ENCODE measurements at regions not wholly inside any gene's neighbourhood (a gene's known extent, or its start where the extent isn't known, plus 50 kb on each side); places are given as distances from the start of the nearest gene placed in this dataset.
"Not testable (repeated sequence)": the region's sequence is repeated elsewhere in the genome, so short reads cannot be mapped to it uniquely, and the experiment has no call there.

DNA sequence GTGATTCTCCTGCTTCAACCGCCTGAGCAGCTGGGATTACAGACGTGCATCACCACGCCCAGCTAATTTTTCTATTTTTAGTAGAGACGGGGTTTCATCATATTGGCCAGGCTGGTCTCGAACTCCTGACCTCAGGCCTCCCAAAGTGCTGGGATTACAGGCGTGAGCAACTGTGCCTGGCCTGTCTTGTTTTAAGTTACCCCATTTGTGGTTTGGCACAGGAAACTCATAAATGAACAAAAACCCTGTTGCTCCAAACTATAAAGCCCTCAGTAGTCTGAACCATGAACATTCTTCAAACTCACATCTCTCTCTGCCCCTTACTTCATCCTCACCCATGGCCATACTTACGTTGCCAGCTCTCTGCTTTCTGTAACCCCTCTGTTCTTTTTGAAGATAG lies 61.7 kb downstream of the RHOU start:
- H3K27ac ChIP-seq (ENCODE audit: low read depth, low read length); H3K27me3 ChIP-seq (ENCODE audit: control insufficient read depth, insufficient read depth, low read length); H3K4me3 ChIP-seq (ENCODE audit: low read depth, low read length); H3K4me1 ChIP-seq (ENCODE audit: control insufficient read depth, insufficient read depth, low read length); H3K9ac ChIP-seq (ENCODE audit: low read length); H3K36me3 ChIP-seq (ENCODE audit: control insufficient read depth, insufficient read depth, low read length); H3K9me3 ChIP-seq (ENCODE audit: control insufficient read depth, insufficient read depth, low read depth, low read length): not testable (repeated sequence)

DNA sequence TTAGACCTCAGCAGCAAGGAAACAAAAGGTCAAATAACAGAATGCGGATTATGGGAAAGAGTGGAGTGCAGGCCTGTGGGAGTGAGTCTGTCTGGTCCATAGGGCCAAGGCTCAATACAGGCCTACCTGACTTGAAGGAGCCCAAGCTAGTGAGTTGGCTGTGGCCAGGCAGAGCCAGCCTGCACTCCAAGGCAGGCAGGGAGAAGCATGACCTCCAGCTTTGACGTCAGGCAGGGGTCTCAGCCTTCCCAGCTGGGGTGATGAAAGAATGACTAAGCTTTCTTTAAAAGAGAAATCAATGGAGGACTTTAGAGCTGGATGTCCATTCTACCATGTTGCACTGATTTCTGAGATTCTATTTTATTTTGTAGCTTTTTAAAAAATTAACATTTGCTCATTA lies 62.8 kb downstream of the RHOU start:
- no peak overlapping the region for H3K4me3 ChIP-seq (ENCODE audit: low read depth, low read length)
- peaks cover 4% of the 10 kb centered on the region; the same call in 1 of the 2 replicates for H3K9me3 ChIP-seq (ENCODE audit: control insufficient read depth, insufficient read depth, low read depth, low read length)
- no peaks in the 10 kb centered on the region for H3K36me3 ChIP-seq (ENCODE audit: control insufficient read depth, insufficient read depth, low read length)
- no peaks in the 10 kb centered on the region for H3K27me3 ChIP-seq (ENCODE audit: control insufficient read depth, insufficient read depth, low read length)
- no peaks in the 10 kb centered on the region for H3K4me1 ChIP-seq (ENCODE audit: control insufficient read depth, insufficient read depth, low read length)
- H3K27ac ChIP-seq (ENCODE audit: low read depth, low read length): no peak overlapping the region
- H3K9ac ChIP-seq (ENCODE audit: low read length): no peak overlapping the region

DNA sequence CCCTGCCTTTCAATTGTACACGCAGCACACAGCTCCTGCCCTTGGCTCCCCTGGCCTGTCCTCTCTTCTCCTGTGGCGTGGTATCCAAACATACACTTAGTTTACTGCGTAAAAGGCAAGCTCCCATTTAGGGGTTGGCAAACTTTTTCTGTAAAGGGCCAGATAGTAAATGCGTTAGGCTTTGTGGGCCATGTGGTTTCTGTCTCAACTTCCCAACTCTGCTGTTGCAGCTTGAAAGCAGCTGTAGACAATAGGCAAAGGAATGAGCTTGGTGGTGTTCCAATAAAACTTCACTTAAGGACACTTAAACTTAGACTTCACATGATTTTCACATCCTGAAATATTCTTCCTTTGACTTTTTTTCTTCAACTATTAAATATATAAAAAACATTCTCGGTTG lies 63.3 kb downstream of the RHOU start:
- H3K9ac ChIP-seq (ENCODE audit: low read length): no peak overlapping the region
- no peaks in the 10 kb centered on the region for H3K36me3 ChIP-seq (ENCODE audit: control insufficient read depth, insufficient read depth, low read length)
- H3K4me3 ChIP-seq (ENCODE audit: low read depth, low read length): no peak overlapping the region
- no peak overlapping the region for H3K27ac ChIP-seq (ENCODE audit: low read depth, low read length)
- no peaks in the 10 kb centered on the region for H3K4me1 ChIP-seq (ENCODE audit: control insufficient read depth, insufficient read depth, low read length)
- H3K27me3 ChIP-seq (ENCODE audit: control insufficient read depth, insufficient read depth, low read length): no peaks in the 10 kb centered on the region
- peaks cover 4% of the 10 kb centered on the region; the same call in 1 of the 2 replicates for H3K9me3 ChIP-seq (ENCODE audit: control insufficient read depth, insufficient read depth, low read depth, low read length)

DNA sequence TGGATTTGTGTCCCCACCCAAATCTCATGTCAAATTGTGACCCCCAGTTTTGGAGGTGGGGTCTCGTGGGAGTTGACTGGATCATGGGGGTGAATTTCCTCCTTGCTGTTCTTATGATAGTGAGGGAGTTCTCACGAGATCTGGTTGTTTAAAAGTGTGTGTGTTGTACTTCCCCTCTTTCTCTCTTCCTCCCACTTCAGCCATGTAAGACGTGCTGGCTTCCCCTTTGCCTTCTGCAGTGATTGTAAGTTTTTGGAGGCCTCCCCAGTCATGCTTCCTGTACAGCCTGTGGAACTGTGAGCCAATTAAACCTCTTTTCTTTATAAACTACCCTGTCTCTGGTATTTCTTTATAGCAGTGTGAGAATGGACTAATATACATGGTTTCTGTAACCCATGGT lies 64.6 kb downstream of the RHOU start:
- H3K4me3 ChIP-seq (ENCODE audit: low read depth, low read length): no peak overlapping the region
- H3K27ac ChIP-seq (ENCODE audit: low read depth, low read length): no peak overlapping the region
- H3K27me3 ChIP-seq (ENCODE audit: control insufficient read depth, insufficient read depth, low read length): no peaks in the 10 kb centered on the region
- H3K9me3 ChIP-seq (ENCODE audit: control insufficient read depth, insufficient read depth, low read depth, low read length): peaks cover 6% of the 10 kb centered on the region; the same call in 1 of the 2 replicates
- H3K9ac ChIP-seq (ENCODE audit: low read length): no peak overlapping the region
- no peaks in the 10 kb centered on the region for H3K36me3 ChIP-seq (ENCODE audit: control insufficient read depth, insufficient read depth, low read length)
- peaks cover 6% of the 10 kb centered on the region for H3K4me1 ChIP-seq (ENCODE audit: control insufficient read depth, insufficient read depth, low read length)

DNA sequence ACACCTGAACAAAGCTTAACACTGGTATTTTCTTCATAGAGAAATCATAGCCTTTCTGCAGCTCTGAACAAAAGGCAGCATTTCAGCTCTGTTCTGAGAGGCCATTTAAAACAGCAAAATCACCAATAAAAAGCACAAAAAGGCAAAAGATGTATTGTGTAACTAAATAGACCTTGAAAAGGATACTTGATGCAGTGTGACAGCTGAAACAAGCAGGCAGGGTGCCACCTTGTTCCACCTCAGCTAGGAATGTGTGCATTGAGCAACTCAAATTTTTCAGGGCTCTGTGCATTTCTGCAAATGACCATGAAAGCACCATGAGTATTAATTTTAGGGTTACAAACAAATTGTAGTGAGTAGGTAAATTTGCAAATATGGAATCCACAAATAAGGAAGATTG lies 65.8 kb downstream of the RHOU start:
- peaks cover 6% of the 10 kb centered on the region; the same call in 1 of the 2 replicates for H3K9me3 ChIP-seq (ENCODE audit: control insufficient read depth, insufficient read depth, low read depth, low read length)
- H3K9ac ChIP-seq (ENCODE audit: low read length): no peak overlapping the region
- no peak overlapping the region for H3K4me3 ChIP-seq (ENCODE audit: low read depth, low read length)
- peaks cover 14% of the 10 kb centered on the region for H3K4me1 ChIP-seq (ENCODE audit: control insufficient read depth, insufficient read depth, low read length)
- no peaks in the 10 kb centered on the region for H3K27me3 ChIP-seq (ENCODE audit: control insufficient read depth, insufficient read depth, low read length)
- H3K36me3 ChIP-seq (ENCODE audit: control insufficient read depth, insufficient read depth, low read length): no peaks in the 10 kb centered on the region
- no peak overlapping the region for H3K27ac ChIP-seq (ENCODE audit: low read depth, low read length)

DNA sequence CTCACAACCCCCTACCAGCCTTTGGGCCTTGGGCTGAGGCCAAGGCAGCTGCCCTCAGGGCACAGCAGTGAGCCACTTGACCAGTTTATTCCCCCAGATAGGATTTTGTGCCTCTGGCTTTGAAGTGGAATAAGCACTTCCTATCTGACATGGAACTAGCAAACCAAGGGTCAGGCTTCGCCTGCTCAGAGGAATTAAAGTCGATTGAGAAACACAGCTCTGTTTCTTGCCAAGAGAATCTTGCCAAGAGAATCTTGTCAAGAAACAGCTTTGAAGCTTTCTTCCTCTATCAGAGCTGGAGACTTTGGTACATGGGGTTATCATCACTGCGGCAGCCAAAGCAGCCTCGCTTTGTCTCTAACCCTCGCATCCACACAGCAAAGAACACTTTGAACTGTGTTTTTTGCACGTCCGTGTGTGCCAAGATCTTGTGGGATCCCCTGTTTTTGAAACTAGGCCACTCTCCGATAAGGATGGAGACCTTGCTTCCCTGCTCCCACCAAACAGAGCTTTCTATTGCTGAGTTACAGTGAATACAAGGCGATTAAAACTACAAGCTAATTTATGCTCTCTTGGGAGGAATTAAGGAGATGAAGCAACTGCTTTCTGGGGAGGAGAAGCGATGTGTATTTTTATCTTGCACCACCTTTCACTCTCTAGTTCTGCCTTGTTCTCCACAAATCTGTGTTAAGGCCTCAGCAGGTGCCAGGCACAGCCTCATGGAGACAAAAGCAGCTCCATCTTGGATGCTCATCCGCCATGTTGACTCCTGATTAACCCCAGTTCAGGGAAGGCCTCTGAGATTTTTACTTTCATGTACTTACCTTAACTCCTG lies 67.3 kb downstream of the RHOU start:
- Histone ChIP-seq H3K9me3 (ENCODE audit: control insufficient read depth, insufficient read depth, low read depth, low read length) (peaks cover 6% of the 10 kb centered on the region; the same call in 1 of the 2 replicates), H3K9ac (ENCODE audit: low read length) (no peak overlapping the region), H3K27ac (ENCODE audit: low read depth, low read length) (no peak overlapping the region), H3K4me3 (ENCODE audit: low read depth, low read length) (no peak overlapping the region), H3K27me3 (ENCODE audit: control insufficient read depth, insufficient read depth, low read length) (no peaks in the 10 kb centered on the region), H3K36me3 (ENCODE audit: control insufficient read depth, insufficient read depth, low read length) (no peaks in the 10 kb centered on the region), H3K4me1 (ENCODE audit: control insufficient read depth, insufficient read depth, low read length) (peaks cover 14% of the 10 kb centered on the region)

DNA sequence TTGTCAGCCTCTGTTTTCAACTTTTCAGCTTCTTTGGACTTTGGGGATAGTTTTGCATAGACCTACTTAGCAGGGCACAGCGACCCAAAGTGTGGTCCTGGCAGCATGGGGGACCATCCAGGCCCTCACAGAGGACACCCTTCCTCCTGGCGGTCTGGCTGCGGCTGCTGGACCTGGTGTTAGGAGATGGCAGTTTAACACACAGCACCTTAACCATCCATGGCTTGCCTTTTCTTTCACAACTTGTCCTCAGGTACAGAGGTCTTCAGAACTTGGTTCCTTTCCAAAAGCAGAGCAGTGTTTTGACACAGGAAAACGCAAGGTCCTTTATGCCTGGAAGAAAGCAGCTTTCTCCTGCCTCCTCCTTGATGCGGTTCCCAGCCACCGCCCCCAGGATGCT lies 68.1 kb downstream of the RHOU start:
- H3K27me3 ChIP-seq (ENCODE audit: control insufficient read depth, insufficient read depth, low read length): no peaks in the 10 kb centered on the region
- no peak overlapping the region for H3K9ac ChIP-seq (ENCODE audit: low read length)

DNA sequence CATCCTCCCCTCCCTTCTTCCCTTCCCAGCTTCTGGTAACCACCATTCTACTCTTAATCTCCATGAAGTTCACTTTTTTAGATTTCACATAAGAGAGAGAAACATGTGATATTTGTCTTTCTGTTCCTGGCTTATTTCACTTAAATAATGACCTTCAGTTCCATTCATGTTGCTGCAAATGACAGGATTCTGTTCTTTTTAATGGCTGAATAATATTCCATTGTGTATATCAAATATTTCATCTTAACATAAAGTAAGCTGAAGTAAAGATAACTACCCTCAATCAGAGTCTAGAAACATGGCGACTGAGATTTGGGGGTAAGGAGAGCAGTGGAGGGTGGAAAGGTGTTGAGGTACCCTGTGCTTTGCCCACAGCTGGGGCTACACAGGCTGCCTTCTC lies 68.9 kb downstream of the RHOU start:
- Histone ChIP-seq H3K4me3 (ENCODE audit: low read depth, low read length) (no peak overlapping the region), H3K9me3 (ENCODE audit: control insufficient read depth, insufficient read depth, low read depth, low read length) (peaks cover 6% of the 10 kb centered on the region; the same call in 1 of the 2 replicates)

More for the DNA sequence above, 68.1 kb downstream of the RHOU start:
- Histone ChIP-seq H3K27ac (ENCODE audit: low read depth, low read length) (no peak overlapping the region), H3K36me3 (ENCODE audit: control insufficient read depth, insufficient read depth, low read length) (no peaks in the 10 kb centered on the region), H3K4me3 (ENCODE audit: low read depth, low read length) (no peak overlapping the region), H3K9me3 (ENCODE audit: control insufficient read depth, insufficient read depth, low read depth, low read length) (peaks cover 6% of the 10 kb centered on the region; the same call in 1 of the 2 replicates), H3K4me1 (ENCODE audit: control insufficient read depth, insufficient read depth, low read length) (peaks cover 14% of the 10 kb centered on the region)

DNA sequence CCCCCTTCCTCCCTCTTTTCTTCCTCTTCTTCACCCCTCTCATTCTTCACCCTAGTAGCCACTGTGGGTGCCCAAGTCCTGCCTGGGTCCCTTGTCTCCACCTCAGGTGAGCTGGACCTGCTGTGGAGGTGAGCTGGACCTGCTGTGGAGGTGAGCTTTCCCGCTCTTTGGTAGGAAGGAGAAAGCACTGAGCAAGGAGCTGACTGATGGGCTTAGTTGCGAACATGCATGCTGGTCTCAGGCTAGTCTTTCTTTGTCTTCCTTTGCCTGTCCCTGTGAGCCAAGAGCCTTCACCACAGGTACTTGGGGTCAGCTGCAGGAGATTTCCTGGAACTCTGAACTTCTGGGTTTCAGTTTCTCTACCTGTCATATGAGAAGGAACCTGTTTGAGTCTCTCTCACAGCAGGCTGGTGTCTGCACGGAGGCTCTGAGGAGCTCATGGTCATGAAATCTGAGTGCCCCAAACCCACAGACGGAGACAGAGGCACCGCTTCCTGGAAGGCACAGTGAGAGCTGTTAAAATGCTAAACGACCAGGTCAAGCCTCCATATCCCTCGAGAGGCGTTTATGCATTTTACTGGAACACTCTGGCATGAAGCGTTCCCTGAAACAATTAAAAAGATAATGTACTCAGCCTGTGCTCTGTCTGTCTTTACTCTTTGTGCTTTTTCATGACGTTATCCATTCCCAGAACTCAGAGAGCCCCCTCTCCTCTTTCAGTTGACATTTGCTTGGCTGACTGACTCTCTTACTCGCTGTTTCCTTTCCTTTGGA lies 69.5 kb downstream of the RHOU start:
- Histone ChIP-seq H3K27me3 (ENCODE audit: control insufficient read depth, insufficient read depth, low read length) (no peaks in the 10 kb centered on the region), H3K9me3 (ENCODE audit: control insufficient read depth, insufficient read depth, low read depth, low read length) (peaks cover 6% of the 10 kb centered on the region; the same call in 1 of the 2 replicates), H3K9ac (ENCODE audit: low read length) (no peak overlapping the region), H3K4me3 (ENCODE audit: low read depth, low read length) (no peak overlapping the region), H3K36me3 (ENCODE audit: control insufficient read depth, insufficient read depth, low read length) (no peaks in the 10 kb centered on the region), H3K27ac (ENCODE audit: low read depth, low read length) (no peak overlapping the region), H3K4me1 (ENCODE audit: control insufficient read depth, insufficient read depth, low read length) (peaks cover 22% of the 10 kb centered on the region)

More for the DNA sequence above, 68.9 kb downstream of the RHOU start:
- Histone ChIP-seq H3K4me1 (ENCODE audit: control insufficient read depth, insufficient read depth, low read length) (peaks cover 17% of the 10 kb centered on the region), H3K27me3 (ENCODE audit: control insufficient read depth, insufficient read depth, low read length) (no peaks in the 10 kb centered on the region), H3K36me3 (ENCODE audit: control insufficient read depth, insufficient read depth, low read length) (no peaks in the 10 kb centered on the region), H3K27ac (ENCODE audit: low read depth, low read length) (no peak overlapping the region), H3K9ac (ENCODE audit: low read length) (no peak overlapping the region)

DNA sequence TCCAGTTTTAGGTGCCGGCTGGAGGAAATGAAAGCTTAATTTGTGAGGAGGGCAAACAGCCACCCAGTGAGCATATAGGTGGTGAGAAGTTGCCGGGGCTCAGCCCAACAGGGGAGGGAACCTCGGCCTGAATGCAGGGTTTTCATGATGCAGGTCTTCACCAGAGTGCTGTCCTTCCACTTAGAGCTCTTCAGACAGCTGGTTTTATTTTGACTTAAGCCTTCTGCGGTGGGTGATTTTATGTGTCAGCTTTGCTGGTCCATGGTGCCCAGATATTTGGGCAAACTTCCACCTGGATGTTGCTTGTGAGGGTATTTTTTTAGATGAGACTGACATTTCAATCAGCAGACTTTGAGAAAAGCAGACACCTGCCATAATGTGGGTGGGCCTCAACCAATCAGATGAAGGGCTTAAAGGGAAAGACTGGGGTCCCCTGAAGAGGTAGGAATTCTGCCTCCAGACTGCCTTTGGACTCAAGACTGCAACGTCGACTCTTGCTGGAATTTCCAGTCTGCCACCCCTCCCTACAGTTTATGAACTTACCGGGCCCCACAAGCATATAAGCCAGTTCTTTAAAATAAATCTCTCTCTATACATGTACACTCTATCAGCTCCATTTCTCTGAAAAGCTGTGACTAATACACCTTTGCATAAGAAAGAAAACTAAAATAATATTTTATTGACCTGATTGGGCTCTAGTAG lies 72.8 kb downstream of the RHOU start:
- Histone ChIP-seq H3K4me3 (ENCODE audit: low read depth, low read length) (no peak overlapping the region), H3K9me3 (ENCODE audit: control insufficient read depth, insufficient read depth, low read depth, low read length) (0 out of 2 replicates have a peak, but pooled peaks cover 2% of the 10 kb centered on the region), H3K4me1 (ENCODE audit: control insufficient read depth, insufficient read depth, low read length) (peaks cover 45% of the 10 kb centered on the region), H3K9ac (ENCODE audit: low read length) (no peak overlapping the region), H3K36me3 (ENCODE audit: control insufficient read depth, insufficient read depth, low read length) (no peaks in the 10 kb centered on the region), H3K27me3 (ENCODE audit: control insufficient read depth, insufficient read depth, low read length) (no peaks in the 10 kb centered on the region), H3K27ac (ENCODE audit: low read depth, low read length) (no peak overlapping the region)

All from HUES6 (cell line).